ENCODE measurements at regions not wholly inside any gene's neighbourhood (a gene's known extent, or its start where the extent isn't known, plus 50 kb on each side); places are given as distances from the start of the nearest gene placed in this dataset.

- TF ChIP-seq CTCF (IDR thresholded peaks at IDR 0.05) = no peak
- TF ChIP-seq EP300 (IDR thresholded peaks at IDR 0.05) = no peak
Observed at GRCh38 chr1:38203441-38203840, 156.8 kb upstream of the POU3F1 start.
